NT2/D1 (cell line): ENCODE measurements at regions not wholly inside any gene's neighbourhood (a gene's known extent, or its start where the extent isn't known, plus 50 kb on each side); places are given as distances from the start of the nearest gene placed in this dataset.
A peak's percentile ranks its signal among the peaks of the same experiment; 100 is the strongest.

Source experiments
- DNase-seq: peaks from one replicate; pipeline ENCODE4 v3.0.0-alpha.2; 2011; ENCODE audit warnings: low read depth, low spot score
- H3K27me3 ChIP-seq: 2 replicates; pipeline ENCODE4 v1.6.0; 2011; ENCODE audit warnings: mild to moderate bottlenecking; ENCODE audit not compliant: insufficient read length, insufficient read depth
- H3K36me3 ChIP-seq: 2 replicates; pipeline ENCODE4 v1.6.1; 2011; ENCODE audit warnings: mild to moderate bottlenecking, low read length, mixed read lengths; ENCODE audit not compliant: insufficient read depth, insufficient read length
- H3K4me1 ChIP-seq: 2 replicates; pipeline ENCODE4 v1.5.1; 2011; ENCODE audit not compliant: insufficient read depth, insufficient read length
- H3K4me3 ChIP-seq: 2 replicates; pipeline ENCODE4 v1.5.1; 2011; ENCODE audit warnings: low read depth; ENCODE audit not compliant: insufficient read length
- H3K9ac ChIP-seq: 2 replicates; pipeline ENCODE4 v1.6.0; 2011; ENCODE audit warnings: low read depth; ENCODE audit not compliant: insufficient read length
- H3K9me3 ChIP-seq: 2 replicates; pipeline ENCODE4 v1.5.1; 2011; ENCODE audit warnings: mild to moderate bottlenecking, low read length; ENCODE audit not compliant: insufficient read depth
- SUZ12 ChIP-seq: IDR thresholded peaks from 2 replicates; pipeline ENCODE4 v1.6.1; 2011; ENCODE audit not compliant: insufficient read length, insufficient read depth; ENCODE audit errors: extremely low read depth
- YY1 ChIP-seq: IDR thresholded peaks from 2 replicates; pipeline ENCODE4 v1.6.1; 2011; ENCODE audit not compliant: insufficient read length, insufficient read depth
- ZNF274 ChIP-seq: IDR thresholded peaks from 2 replicates; pipeline ENCODE4 v1.6.1; 2011; ENCODE audit warnings: mild to moderate bottlenecking, low read depth, low read length

DNA sequence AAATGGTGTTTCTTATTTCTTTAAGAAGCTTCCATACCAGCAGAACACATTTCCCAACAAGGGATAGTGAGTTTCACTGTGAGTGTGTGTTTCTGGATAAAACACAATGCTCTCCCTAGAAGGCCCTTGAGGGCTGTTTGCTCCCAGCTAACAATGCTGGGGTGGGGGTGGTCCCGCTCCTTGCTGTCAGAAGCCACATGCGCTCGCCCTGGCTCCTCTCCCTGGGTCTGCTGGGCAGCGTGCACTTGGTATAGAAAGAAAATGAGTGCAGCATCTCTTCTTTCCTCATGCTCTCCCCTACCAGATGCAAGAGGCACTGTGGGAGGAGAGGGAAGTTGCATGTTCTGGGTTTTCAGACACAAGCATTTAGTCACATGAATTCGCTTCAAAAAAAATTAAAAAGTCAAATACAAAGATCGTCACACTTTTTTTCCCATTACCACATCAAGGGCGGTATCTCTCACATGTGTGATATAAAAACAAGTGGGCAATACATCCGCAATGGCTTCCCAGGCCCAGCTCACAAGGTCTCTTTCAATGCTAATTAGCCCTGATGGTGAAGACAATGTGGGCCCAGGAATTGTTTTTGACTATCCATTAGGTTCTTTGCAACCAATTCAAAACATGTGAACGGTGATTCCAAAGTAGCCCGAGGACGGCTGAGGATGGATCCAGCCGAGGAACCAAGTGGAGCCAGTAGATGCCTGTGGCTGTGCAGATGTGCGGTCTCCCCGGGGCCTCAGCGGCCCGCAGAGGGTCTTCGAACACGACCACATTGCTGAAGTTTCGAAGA, 603.6 kb downstream of the IRX1 start:
- H3K36me3 ChIP-seq = no peaks in the 10 kb centered on the region
- DNase-seq = peak; percentile 27
- H3K4me1 ChIP-seq = no peaks in the 10 kb centered on the region
- no peaks in the 10 kb centered on the region for H3K9me3 ChIP-seq
- no peaks in the 10 kb centered on the region for H3K27me3 ChIP-seq
- no peak for TF ChIP-seq SUZ12
- TF ChIP-seq YY1 = no peak
- no peak for TF ChIP-seq ZNF274
- H3K4me3 ChIP-seq = no peak overlapping the region
- no peak overlapping the region for H3K9ac ChIP-seq

DNA sequence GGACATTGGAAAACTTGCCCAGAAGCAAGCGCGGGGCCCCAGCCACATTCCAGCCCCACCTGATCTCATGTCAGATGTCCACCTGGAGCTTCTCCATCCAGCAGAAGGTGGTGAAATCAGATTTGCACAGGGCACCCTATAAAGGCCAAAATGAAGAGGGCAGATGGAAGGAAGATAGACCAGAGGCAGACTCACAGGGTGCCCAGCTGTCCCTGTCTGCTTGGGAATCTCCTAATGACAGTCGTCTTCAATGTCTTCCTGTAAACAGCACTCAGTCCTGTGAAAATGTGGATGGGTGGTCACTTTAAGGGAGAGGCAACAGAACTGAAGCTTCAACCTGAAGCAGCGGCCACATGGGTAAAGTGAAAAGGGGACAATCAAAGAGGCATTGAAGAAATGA, 607.5 kb downstream of the IRX1 start:
- Histone ChIP-seq H3K4me1 (no peaks in the 10 kb centered on the region), H3K9ac (no peak overlapping the region), H3K27me3 (peaks cover 10% of the 10 kb centered on the region), H3K9me3 (no peaks in the 10 kb centered on the region), H3K4me3 (no peak overlapping the region), H3K36me3 (no peaks in the 10 kb centered on the region)
- DNase-seq = no peak
- TF ChIP-seq SUZ12 (no peak), ZNF274 (no peak), YY1 (no peak)

DNA sequence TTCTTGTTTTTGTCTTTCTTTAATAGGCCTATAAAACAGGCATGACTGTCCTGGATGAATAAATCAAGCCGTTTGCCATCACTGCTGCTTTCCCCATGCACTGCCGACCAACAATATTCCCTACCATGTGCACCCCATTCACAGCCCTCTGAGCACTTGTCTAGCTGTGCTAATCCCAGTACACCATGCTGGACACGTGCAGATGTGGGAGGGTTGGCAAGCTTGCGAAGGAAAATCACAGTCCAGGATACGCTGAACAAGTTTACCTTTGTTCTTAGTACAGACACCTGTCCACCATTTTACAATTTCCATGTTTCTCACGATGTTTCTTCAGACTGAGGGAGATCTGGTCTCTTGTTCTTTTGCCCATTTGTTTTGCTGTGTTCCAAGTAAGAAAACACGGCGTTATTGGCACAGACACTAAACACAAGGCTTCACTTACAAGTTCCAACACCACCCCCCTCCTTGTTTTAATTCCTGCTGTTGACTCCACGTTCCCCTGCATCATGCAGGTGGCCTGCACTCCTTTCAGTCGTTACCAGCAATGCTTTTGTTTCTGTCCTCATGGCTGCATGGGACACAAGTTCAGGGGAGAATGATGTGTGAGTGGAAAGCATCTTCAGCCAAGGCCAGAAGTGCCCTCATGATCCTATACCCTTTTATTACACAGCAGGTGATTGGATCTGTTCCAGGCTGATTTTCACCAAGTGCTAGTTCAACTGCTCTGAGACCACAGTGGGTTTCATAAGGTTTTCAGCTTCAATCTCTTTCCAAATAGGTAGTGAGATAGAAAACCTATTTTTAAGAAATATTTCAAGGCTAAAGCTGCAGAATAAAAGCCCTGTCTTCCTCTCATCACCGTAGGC, 608.9 kb downstream of the IRX1 start:
- no peak overlapping the region for H3K4me3 ChIP-seq
- no peaks in the 10 kb centered on the region for H3K36me3 ChIP-seq
- H3K27me3 ChIP-seq = peaks cover 24% of the 10 kb centered on the region
- TF ChIP-seq YY1 (no peak), SUZ12 (no peak), ZNF274 (no peak)
- no peak for DNase-seq
- no peaks in the 10 kb centered on the region for H3K4me1 ChIP-seq
- no peak overlapping the region for H3K9ac ChIP-seq
- H3K9me3 ChIP-seq = no peaks in the 10 kb centered on the region

DNA sequence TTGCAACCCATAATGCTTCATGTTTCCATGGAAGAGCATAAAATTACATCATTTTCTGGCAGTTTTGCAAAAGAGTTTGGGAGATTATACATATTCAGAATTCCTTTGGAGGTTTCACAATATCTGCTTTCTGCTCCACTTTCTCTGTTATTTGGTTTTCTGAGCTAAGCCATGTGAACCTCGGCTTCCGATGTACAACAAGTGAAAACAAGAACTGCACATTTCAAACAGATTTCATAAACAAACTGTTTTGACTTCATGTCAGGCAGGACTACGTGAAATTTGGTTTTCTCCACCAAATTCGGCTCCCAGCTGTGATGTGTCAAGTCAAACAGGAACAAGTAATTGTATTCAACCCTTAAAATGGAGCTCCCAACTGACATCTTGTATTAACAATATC, 609.8 kb downstream of the IRX1 start:
- DNase-seq = no peak
- Histone ChIP-seq H3K4me1 (no peaks in the 10 kb centered on the region), H3K36me3 (no peaks in the 10 kb centered on the region), H3K9me3 (peaks cover 3% of the 10 kb centered on the region; the same call in 1 of the 2 replicates), H3K4me3 (no peak overlapping the region), H3K27me3 (peaks cover 31% of the 10 kb centered on the region), H3K9ac (no peak overlapping the region)
- no peak for TF ChIP-seq ZNF274
- TF ChIP-seq YY1 = no peak
- TF ChIP-seq SUZ12 = no peak

DNA sequence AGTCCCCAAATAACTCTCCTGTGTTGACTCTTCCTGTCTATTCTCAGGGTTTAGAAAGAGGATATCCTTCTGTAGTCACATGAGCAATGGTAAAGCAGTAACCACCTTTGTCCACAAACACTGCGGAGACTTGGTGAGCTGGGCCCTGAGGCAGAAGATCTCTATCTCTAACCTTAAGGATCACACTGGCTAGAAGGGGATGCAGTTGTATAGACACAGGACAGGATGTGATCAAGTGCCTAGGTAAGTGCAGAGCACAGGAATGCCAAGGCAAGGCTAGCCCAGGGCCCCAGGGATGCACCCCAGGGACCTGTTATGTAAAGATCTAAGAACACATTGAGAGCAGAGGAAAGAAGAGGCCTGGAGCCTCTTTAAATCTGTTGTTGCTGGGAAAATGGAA, 610.5 kb downstream of the IRX1 start:
- Histone ChIP-seq H3K9me3 (peaks cover 3% of the 10 kb centered on the region; the same call in 1 of the 2 replicates), H3K27me3 (peaks cover 31% of the 10 kb centered on the region), H3K4me1 (no peaks in the 10 kb centered on the region), H3K36me3 (no peaks in the 10 kb centered on the region), H3K9ac (no peak overlapping the region), H3K4me3 (no peak overlapping the region)
- TF ChIP-seq SUZ12 = no peak
- TF ChIP-seq ZNF274 = no peak
- no peak for TF ChIP-seq YY1
- no peak for DNase-seq

DNA sequence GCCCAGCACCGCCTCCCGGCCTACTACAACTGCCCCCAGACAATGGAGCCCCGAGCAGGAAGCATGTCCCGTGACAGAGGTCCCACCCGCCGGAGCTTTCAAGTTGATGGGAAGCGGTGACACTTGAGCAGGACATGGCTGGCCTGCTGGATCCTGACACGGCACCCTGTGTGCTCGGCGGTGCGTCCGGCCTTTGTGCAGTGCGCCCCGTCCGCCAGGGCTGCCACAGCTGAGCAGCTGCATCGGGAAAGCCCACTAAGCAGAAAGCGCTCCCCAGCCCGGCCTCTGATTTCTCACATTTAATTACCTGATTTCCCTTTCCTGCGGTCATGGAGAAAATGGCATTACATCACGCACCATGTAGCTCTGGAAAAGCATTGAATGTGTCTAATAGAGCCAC, 611.9 kb downstream of the IRX1 start:
- H3K4me3 ChIP-seq = no peak overlapping the region
- H3K9me3 ChIP-seq = peaks cover 3% of the 10 kb centered on the region; the same call in 1 of the 2 replicates
- no peaks in the 10 kb centered on the region for H3K36me3 ChIP-seq
- H3K9ac ChIP-seq = no peak overlapping the region
- H3K27me3 ChIP-seq = peaks cover 31% of the 10 kb centered on the region
- TF ChIP-seq YY1 (no peak), SUZ12 (no peak), ZNF274 (no peak)
- H3K4me1 ChIP-seq = peaks cover 6% of the 10 kb centered on the region
- no peak for DNase-seq

DNA sequence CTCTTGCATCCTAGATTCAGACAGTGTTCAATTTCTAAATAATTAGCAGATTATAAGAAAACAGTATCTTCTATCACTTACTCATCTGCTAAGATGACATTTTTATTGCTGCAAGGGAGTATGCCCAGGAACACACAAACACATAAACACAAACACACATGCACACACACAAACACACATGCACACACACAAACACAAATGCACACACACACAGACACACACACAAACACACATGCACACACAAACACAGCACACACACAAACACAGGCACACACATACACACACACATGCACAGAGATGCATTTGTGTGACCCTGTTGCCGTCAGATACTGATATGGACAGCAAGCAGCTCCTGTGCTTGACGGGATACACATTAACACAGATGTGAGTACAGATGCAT, 612.9 kb downstream of the IRX1 start:
- no peaks in the 10 kb centered on the region for H3K36me3 ChIP-seq
- H3K9me3 ChIP-seq = peaks cover 3% of the 10 kb centered on the region; the same call in 1 of the 2 replicates
- peaks cover 7% of the 10 kb centered on the region for H3K4me1 ChIP-seq
- TF ChIP-seq ZNF274 = no peak
- TF ChIP-seq SUZ12 = no peak
- no peak for TF ChIP-seq YY1
- H3K27me3 ChIP-seq = peaks cover 31% of the 10 kb centered on the region
- DNase-seq = no peak
- H3K4me3 ChIP-seq = no peak overlapping the region
- H3K9ac ChIP-seq = no peak overlapping the region
